ENCODE measurements at regions not wholly inside any gene's neighbourhood (a gene's known extent, or its start where the extent isn't known, plus 50 kb on each side); places are given as distances from the start of the nearest gene placed in this dataset.

GRCh38 chr10:105965141-105965540 lies 1199.4 kb downstream of the SORCS1 start:
- H3K4me3 ChIP-seq = no peak overlapping the region
- intact Hi-C loops (cut with DNase I; ENCODE audit: low total_unique reads) = no loop called here
- TF ChIP-seq POLR2A (IDR thresholded peaks at IDR 0.05) = no peak
- no peaks in the 10 kb centered on the region for H3K27me3 ChIP-seq (replicated peaks in 1 of 7)
- H3K4me1 ChIP-seq = no peaks in the 10 kb centered on the region
- H3K9me3 ChIP-seq = no peaks in the 10 kb centered on the region
- no peak overlapping the region for H3K27ac ChIP-seq
- no peaks in the 10 kb centered on the region for H3K36me3 ChIP-seq
- no peak for DNase-seq
- 76 to 96% (median 89%) methylated on average over 1 of the region's 1 CpG for WGBS, 5 donors

- H3K4me1 ChIP-seq = no peaks in the 10 kb centered on the region
- WGBS, 5 donors = 39 to 47% (median 43%) methylated on average over 5 of the region's 5 CpGs
- no peak for DNase-seq
- intact Hi-C loops (cut with DNase I; ENCODE audit: low total_unique reads) = no loop called here
- no peaks in the 10 kb centered on the region for H3K27me3 ChIP-seq (replicated peaks in 1 of 7)
- H3K4me3 ChIP-seq = no peak overlapping the region
- H3K36me3 ChIP-seq = no peaks in the 10 kb centered on the region
- H3K9me3 ChIP-seq = no peaks in the 10 kb centered on the region
- TF ChIP-seq POLR2A (IDR thresholded peaks at IDR 0.05) (no peak), CTCF (IDR thresholded peaks at IDR 0.05 in 8 of 11, conservative IDR thresholded peaks at IDR 0.05 in 3 of 11) (no peak), POLR2AphosphoS5 (IDR thresholded peaks at IDR 0.05) (no peak)
- no peak overlapping the region for H3K27ac ChIP-seq
Observed at GRCh38 chr10:105964009-105964408, 1200.5 kb downstream of the SORCS1 start.

GRCh38 chr10:105963334-105963884 lies 1201.1 kb downstream of the SORCS1 start:
- H3K4me1 ChIP-seq = no peaks in the 10 kb centered on the region

GRCh38 chr10:105956550-105956949 lies 1208.0 kb downstream of the SORCS1 start:
- WGBS, 5 donors = 65 to 95% (median 80%) methylated on average over 1 of the region's 1 CpG
- intact Hi-C loops (cut with DNase I; ENCODE audit: low total_unique reads) = no loop called here

More at GRCh38 chr10:105963334-105963884, 1201.1 kb downstream of the SORCS1 start:
- TF ChIP-seq CTCF (IDR thresholded peaks at IDR 0.05 in 8 of 11, conservative IDR thresholded peaks at IDR 0.05 in 3 of 11) (no peak), POLR2A (IDR thresholded peaks at IDR 0.05) (no peak), POLR2AphosphoS5 (IDR thresholded peaks at IDR 0.05) (no peak)
- Histone ChIP-seq H3K36me3 (no peaks in the 10 kb centered on the region), H3K27me3 (replicated peaks in 1 of 7) (no peaks in the 10 kb centered on the region), H3K4me3 (no peak overlapping the region), H3K27ac (no peak overlapping the region), H3K9me3 (no peaks in the 10 kb centered on the region)
- intact Hi-C loops (cut with DNase I; ENCODE audit: low total_unique reads) = no loop called here
- 8 to 25% (median 23%) methylated on average over 1 of the region's 1 CpG for WGBS, 5 donors
- no peak for DNase-seq

More at GRCh38 chr10:105956550-105956949, 1208.0 kb downstream of the SORCS1 start:
- H3K36me3 ChIP-seq = no peaks in the 10 kb centered on the region
- H3K27ac ChIP-seq = no peak overlapping the region
- no peak for DNase-seq
- no peaks in the 10 kb centered on the region for H3K27me3 ChIP-seq (replicated peaks in 1 of 7)
- TF ChIP-seq CTCF (IDR thresholded peaks at IDR 0.05 in 8 of 11, conservative IDR thresholded peaks at IDR 0.05 in 3 of 11) (no peak), POLR2A (IDR thresholded peaks at IDR 0.05) (no peak), POLR2AphosphoS5 (IDR thresholded peaks at IDR 0.05) (no peak)
- H3K4me3 ChIP-seq = no peak overlapping the region
- no peaks in the 10 kb centered on the region for H3K9me3 ChIP-seq
- H3K4me1 ChIP-seq = no peaks in the 10 kb centered on the region

Measured in spleen (tissue), 11 donors.